ENCODE measurements at regions not wholly inside any gene's neighbourhood (a gene's known extent, or its start where the extent isn't known, plus 50 kb on each side); places are given as distances from the start of the nearest gene placed in this dataset.

GRCh38 chr2:133787651-133788050, 219.4 kb upstream of the NCKAP5 start:
- DNase-seq (ENCODE audit: low read depth) = no peak
- Histone ChIP-seq H3K4me3 (ENCODE audit: low read depth, low read length) (no peak overlapping the region), H3K27me3 (ENCODE audit: control insufficient read depth, insufficient read depth, low read length) (no peaks in the 10 kb centered on the region), H3K36me3 (ENCODE audit: control insufficient read depth, insufficient read depth, low read length) (no peaks in the 10 kb centered on the region)
- TF ChIP-seq CTCF (IDR thresholded peaks at IDR 0.05; ENCODE audit: insufficient read depth, low read length, poor library complexity, severe bottlenecking) = no peak

GRCh38 chr2:133788386-133788785, 220.1 kb upstream of the NCKAP5 start:
- Histone ChIP-seq H3K36me3 (ENCODE audit: control insufficient read depth, insufficient read depth, low read length) (no peaks in the 10 kb centered on the region), H3K27me3 (ENCODE audit: control insufficient read depth, insufficient read depth, low read length) (no peaks in the 10 kb centered on the region), H3K4me3 (ENCODE audit: low read depth, low read length) (no peak overlapping the region)
- no peak for TF ChIP-seq CTCF (IDR thresholded peaks at IDR 0.05; ENCODE audit: insufficient read depth, low read length, poor library complexity, severe bottlenecking)
- DNase-seq (ENCODE audit: low read depth) = no peak

- H3K36me3 ChIP-seq (ENCODE audit: control insufficient read depth, insufficient read depth, low read length) = no peaks in the 10 kb centered on the region
- no peak overlapping the region for H3K4me3 ChIP-seq (ENCODE audit: low read depth, low read length)
- no peak for TF ChIP-seq CTCF (IDR thresholded peaks at IDR 0.05; ENCODE audit: insufficient read depth, low read length, poor library complexity, severe bottlenecking)
- H3K27me3 ChIP-seq (ENCODE audit: control insufficient read depth, insufficient read depth, low read length) = no peaks in the 10 kb centered on the region
- DNase-seq (ENCODE audit: low read depth) = no peak
These were observed 221.5 kb upstream of the NCKAP5 start for GRCh38 chr2:133789743-133790142.

GRCh38 chr2:133790711-133791110, 222.4 kb upstream of the NCKAP5 start:
- no peak for TF ChIP-seq CTCF (IDR thresholded peaks at IDR 0.05; ENCODE audit: insufficient read depth, low read length, poor library complexity, severe bottlenecking)
- Histone ChIP-seq H3K27me3 (ENCODE audit: control insufficient read depth, insufficient read depth, low read length) (no peaks in the 10 kb centered on the region), H3K36me3 (ENCODE audit: control insufficient read depth, insufficient read depth, low read length) (no peaks in the 10 kb centered on the region), H3K4me3 (ENCODE audit: low read depth, low read length) (no peak overlapping the region)
- DNase-seq (ENCODE audit: low read depth) = no peak

- Histone ChIP-seq H3K4me3 (ENCODE audit: low read depth, low read length) (no peak overlapping the region), H3K27me3 (ENCODE audit: control insufficient read depth, insufficient read depth, low read length) (no peaks in the 10 kb centered on the region), H3K36me3 (ENCODE audit: control insufficient read depth, insufficient read depth, low read length) (no peaks in the 10 kb centered on the region)
- no peak for DNase-seq (ENCODE audit: low read depth)
- TF ChIP-seq CTCF (IDR thresholded peaks at IDR 0.05; ENCODE audit: insufficient read depth, low read length, poor library complexity, severe bottlenecking) = no peak
These were observed 222.9 kb upstream of the NCKAP5 start for GRCh38 chr2:133791191-133791590.

GRCh38 chr2:133792223-133792622, 224.0 kb upstream of the NCKAP5 start:
- no peaks in the 10 kb centered on the region for H3K36me3 ChIP-seq (ENCODE audit: control insufficient read depth, insufficient read depth, low read length)
- no peaks in the 10 kb centered on the region for H3K27me3 ChIP-seq (ENCODE audit: control insufficient read depth, insufficient read depth, low read length)
- TF ChIP-seq CTCF (IDR thresholded peaks at IDR 0.05; ENCODE audit: insufficient read depth, low read length, poor library complexity, severe bottlenecking) = no peak
- DNase-seq (ENCODE audit: low read depth) = no peak
- no peak overlapping the region for H3K4me3 ChIP-seq (ENCODE audit: low read depth, low read length)

Data from kidney epithelial cell (primary cell).